HFFc6 (cell line): ENCODE measurements at regions not wholly inside any gene's neighbourhood (a gene's known extent, or its start where the extent isn't known, plus 50 kb on each side); places are given as distances from the start of the nearest gene placed in this dataset.
"Not testable (repeated sequence)": the region's sequence is repeated elsewhere in the genome, so short reads cannot be mapped to it uniquely, and the experiment has no call there.

ENCODE experiments used
- DNase-seq: peaks from one replicate; pipeline ENCODE4 v3.0.0-alpha.2; 2018
- H3K27ac Mint-ChIP-seq: 2 replicates; pipeline ENCODE4 v1.8.0; 2020; ENCODE audit warnings: mild to moderate bottlenecking, mixed read lengths
- H3K27me3 Mint-ChIP-seq: 2 replicates; pipeline ENCODE4 v1.8.0; 2021; ENCODE audit warnings: mild to moderate bottlenecking, moderate library complexity, mixed read lengths; ENCODE audit not compliant: insufficient read depth
- H3K36me3 Mint-ChIP-seq: 2 replicates; pipeline ENCODE4 v1.8.0; 2021; ENCODE audit warnings: low read depth, mixed read lengths
- H3K4me1 Mint-ChIP-seq: 2 replicates; pipeline ENCODE4 v1.8.0; 2020; ENCODE audit warnings: low read depth, mixed read lengths
- H3K4me3 Mint-ChIP-seq: 2 replicates; pipeline ENCODE4 v1.8.0; 2020; ENCODE audit warnings: mild to moderate bottlenecking, moderate library complexity, mixed read lengths
- H3K9me3 Mint-ChIP-seq: 2 replicates; pipeline ENCODE4 v1.8.0; 2020; ENCODE audit warnings: mild to moderate bottlenecking, mixed read lengths
- CTCF ChIP-seq: fragments of 200-600 bp; sonication (generic); IDR thresholded peaks from 2 replicates; pipeline ENCODE4 v1.5.0; 2021; ENCODE audit warnings: antibody characterized with exemption, mild to moderate bottlenecking

- Mint-ChIP-seq H3K27me3 (no peaks in the 10 kb centered on the region), H3K4me1 (peaks cover 18% of the 10 kb centered on the region), H3K27ac (0 out of 2 replicates have a peak overlapping the region, but pooled peaks have one; percentile 54), H3K9me3 (no peaks in the 10 kb centered on the region), H3K36me3 (no peaks in the 10 kb centered on the region), H3K4me3 (no peak overlapping the region)
- no peak for DNase-seq
- no peak for TF ChIP-seq CTCF
Observed at GRCh38 chr15:77886805-77887448, 190.6 kb downstream of the TBC1D2B start.

GRCh38 chr15:77885877-77886500 lies 191.5 kb downstream of the TBC1D2B start:
- not testable (repeated sequence) for DNase-seq, H3K4me3 Mint-ChIP-seq, H3K27ac Mint-ChIP-seq, H3K27me3 Mint-ChIP-seq, H3K9me3 Mint-ChIP-seq, H3K36me3 Mint-ChIP-seq
- peaks cover 15% of the 10 kb centered on the region for H3K4me1 Mint-ChIP-seq

GRCh38 chr15:77883012-77883411 lies 194.5 kb downstream of the TBC1D2B start:
- not testable (repeated sequence) for H3K4me3 Mint-ChIP-seq, H3K4me1 Mint-ChIP-seq, DNase-seq, H3K36me3 Mint-ChIP-seq, H3K9me3 Mint-ChIP-seq, H3K27me3 Mint-ChIP-seq, H3K27ac Mint-ChIP-seq

- DNase-seq: no peak
- H3K4me3 Mint-ChIP-seq: no peak overlapping the region
Observed at GRCh38 chr15:77881950-77882349, 195.6 kb downstream of the TBC1D2B start.

GRCh38 chr15:77881535-77881934 lies 196.0 kb downstream of the TBC1D2B start:
- H3K4me1 Mint-ChIP-seq, H3K27me3 Mint-ChIP-seq, DNase-seq, H3K4me3 Mint-ChIP-seq, H3K9me3 Mint-ChIP-seq, H3K27ac Mint-ChIP-seq, H3K36me3 Mint-ChIP-seq: not testable (repeated sequence)

More at GRCh38 chr15:77881950-77882349, 195.6 kb downstream of the TBC1D2B start:
- Mint-ChIP-seq H3K27ac (no peak overlapping the region), H3K36me3 (no peaks in the 10 kb centered on the region), H3K27me3 (no peaks in the 10 kb centered on the region), H3K4me1 (no peaks in the 10 kb centered on the region), H3K9me3 (no peaks in the 10 kb centered on the region)
- no peak for TF ChIP-seq CTCF

- not testable (repeated sequence) for H3K27me3 Mint-ChIP-seq, DNase-seq, H3K36me3 Mint-ChIP-seq, H3K9me3 Mint-ChIP-seq, H3K4me3 Mint-ChIP-seq, H3K27ac Mint-ChIP-seq, H3K4me1 Mint-ChIP-seq
Observed at GRCh38 chr15:77879466-77879865, 198.0 kb downstream of the TBC1D2B start.

GRCh38 chr15:77877869-77878577 lies 199.5 kb downstream of the TBC1D2B start:
- Mint-ChIP-seq H3K27ac (no peak overlapping the region), H3K4me1 (no peaks in the 10 kb centered on the region), H3K4me3 (no peak overlapping the region), H3K36me3 (no peaks in the 10 kb centered on the region), H3K27me3 (no peaks in the 10 kb centered on the region), H3K9me3 (no peaks in the 10 kb centered on the region)
- no peak for TF ChIP-seq CTCF
- no peak for DNase-seq

- H3K27me3 Mint-ChIP-seq, H3K27ac Mint-ChIP-seq, DNase-seq, H3K4me1 Mint-ChIP-seq, H3K9me3 Mint-ChIP-seq, H3K4me3 Mint-ChIP-seq, H3K36me3 Mint-ChIP-seq: not testable (repeated sequence)
Observed at GRCh38 chr15:77876107-77876820, 201.2 kb downstream of the TBC1D2B start.
